ENCODE measurements at regions not wholly inside any gene's neighbourhood (a gene's known extent, or its start where the extent isn't known, plus 50 kb on each side); places are given as distances from the start of the nearest gene placed in this dataset.

DNA sequence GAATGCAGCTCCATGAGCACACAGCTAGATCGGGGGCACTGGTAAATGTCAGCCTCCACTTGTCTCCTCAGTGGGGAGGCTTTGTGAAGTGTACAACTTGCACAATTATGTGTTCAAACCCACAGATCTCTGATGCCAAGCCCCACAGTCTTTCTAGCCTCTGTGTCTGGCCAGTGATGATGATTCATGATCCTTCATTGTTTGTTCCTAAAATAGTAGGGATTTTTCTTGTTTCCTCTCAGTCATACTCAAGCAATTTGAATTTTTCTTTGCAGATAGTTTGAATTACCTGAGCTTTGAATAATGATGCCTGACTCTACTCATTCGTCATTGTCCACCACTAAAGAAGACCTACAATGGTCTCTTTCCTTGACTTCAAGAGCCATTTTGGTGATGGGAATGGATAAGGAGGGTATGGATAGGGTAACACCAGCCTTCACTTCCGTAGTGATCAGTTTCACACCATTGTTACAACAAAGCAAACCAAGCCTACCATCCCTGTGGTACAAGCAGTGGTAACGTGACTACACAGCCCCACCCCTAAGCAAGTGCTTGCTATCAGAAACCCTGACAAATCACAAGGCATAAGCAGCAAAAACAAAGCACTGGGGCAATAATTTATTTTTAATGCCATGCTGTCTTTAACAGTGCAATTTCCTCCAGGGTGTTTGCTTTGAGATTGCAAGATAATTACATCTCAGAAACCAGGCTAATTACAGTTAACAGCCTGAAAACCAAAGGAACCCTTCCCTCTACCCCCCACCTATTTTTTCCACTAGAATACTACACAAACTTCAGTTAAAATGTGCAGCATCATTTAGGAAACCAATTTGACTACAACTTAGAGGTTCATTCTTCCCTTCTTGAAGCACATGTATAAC lies 114.1 kb upstream of the PPP2R3A start:
- intact Hi-C loops (cut with DNase I, micrococcal nuclease), result no loop called here
- TF ChIP-seq, protein P1, sequence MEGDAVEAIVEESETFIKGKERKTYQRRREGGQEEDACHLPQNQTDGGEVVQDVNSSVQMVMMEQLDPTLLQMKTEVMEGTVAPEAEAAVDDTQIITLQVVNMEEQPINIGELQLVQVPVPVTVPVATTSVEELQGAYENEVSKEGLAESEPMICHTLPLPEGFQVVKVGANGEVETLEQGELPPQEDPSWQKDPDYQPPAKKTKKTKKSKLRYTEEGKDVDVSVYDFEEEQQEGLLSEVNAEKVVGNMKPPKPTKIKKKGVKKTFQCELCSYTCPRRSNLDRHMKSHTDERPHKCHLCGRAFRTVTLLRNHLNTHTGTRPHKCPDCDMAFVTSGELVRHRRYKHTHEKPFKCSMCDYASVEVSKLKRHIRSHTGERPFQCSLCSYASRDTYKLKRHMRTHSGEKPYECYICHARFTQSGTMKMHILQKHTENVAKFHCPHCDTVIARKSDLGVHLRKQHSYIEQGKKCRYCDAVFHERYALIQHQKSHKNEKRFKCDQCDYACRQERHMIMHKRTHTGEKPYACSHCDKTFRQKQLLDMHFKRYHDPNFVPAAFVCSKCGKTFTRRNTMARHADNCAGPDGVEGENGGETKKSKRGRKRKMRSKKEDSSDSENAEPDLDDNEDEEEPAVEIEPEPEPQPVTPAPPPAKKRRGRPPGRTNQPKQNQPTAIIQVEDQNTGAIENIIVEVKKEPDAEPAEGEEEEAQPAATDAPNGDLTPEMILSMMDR (IDR thresholded peaks at IDR 0.05), result no peak
- no peaks in the 10 kb centered on the region for H3K4me1 ChIP-seq (ENCODE audit: low read depth)
- no peak overlapping the region for H3K4me3 ChIP-seq
- DNase-seq (no peak), ATAC-seq (no peak)
- H3K36me3 ChIP-seq (ENCODE audit: low read depth), result no peaks in the 10 kb centered on the region
- H3K9me3 ChIP-seq, result no peaks in the 10 kb centered on the region

DNA sequence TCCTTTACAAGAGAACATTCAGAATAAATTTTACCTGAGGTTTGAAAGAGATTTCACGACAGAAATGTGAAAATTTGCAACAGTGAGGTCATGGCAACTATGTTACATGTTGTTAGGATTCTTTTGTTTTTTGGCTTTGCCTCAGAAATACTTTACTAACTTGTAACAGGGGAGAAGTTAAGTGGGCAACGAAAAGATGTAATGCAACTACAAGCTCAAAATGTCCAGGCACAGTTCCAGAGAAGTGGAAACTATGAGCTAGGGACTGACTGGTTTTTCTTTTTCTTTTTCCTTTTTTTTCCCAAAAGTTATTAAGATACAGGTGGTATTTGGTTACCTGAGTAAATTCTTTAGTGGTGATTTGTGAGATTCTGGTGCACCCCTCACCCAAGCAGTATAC lies 111.5 kb upstream of the PPP2R3A start:
- TF ChIP-seq, protein P1 (IDR thresholded peaks at IDR 0.05), result no peak
- H3K9me3 ChIP-seq, result no peaks in the 10 kb centered on the region
- ATAC-seq, result no peak
- intact Hi-C loops (cut with DNase I, micrococcal nuclease), result no loop called here
- no peaks in the 10 kb centered on the region for H3K36me3 ChIP-seq (ENCODE audit: low read depth)
- DNase-seq, result no peak
- no peak overlapping the region for H3K4me3 ChIP-seq
- no peaks in the 10 kb centered on the region for H3K4me1 ChIP-seq (ENCODE audit: low read depth)

DNA sequence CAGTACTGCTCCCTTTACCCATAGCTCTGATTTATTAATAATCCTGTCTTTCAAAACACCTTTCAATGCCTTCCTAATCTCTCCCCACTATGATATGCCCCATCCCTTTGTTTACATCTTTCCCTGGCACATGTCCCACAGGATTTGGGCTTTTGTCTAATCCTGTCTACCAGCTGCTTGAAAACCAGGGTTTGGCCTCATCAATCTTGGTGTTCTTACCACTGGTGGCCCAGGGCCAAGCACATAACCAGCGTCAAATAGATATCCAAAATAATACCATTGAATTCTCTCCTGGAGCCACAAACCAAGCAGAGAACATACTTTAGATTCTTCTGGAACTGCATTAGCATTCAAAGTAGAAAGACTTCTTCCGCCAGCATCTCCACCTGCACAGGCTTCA lies 104.8 kb upstream of the PPP2R3A start:
- intact Hi-C loops (cut with DNase I, micrococcal nuclease), result no loop called here
- Histone ChIP-seq H3K4me1 (ENCODE audit: low read depth) (no peaks in the 10 kb centered on the region), H3K4me3 (no peak overlapping the region), H3K9me3 (no peaks in the 10 kb centered on the region), H3K36me3 (ENCODE audit: low read depth) (no peaks in the 10 kb centered on the region)
- TF ChIP-seq, protein P1 (IDR thresholded peaks at IDR 0.05), result no peak
- no peak for DNase-seq
- ATAC-seq, result no peak

DNA sequence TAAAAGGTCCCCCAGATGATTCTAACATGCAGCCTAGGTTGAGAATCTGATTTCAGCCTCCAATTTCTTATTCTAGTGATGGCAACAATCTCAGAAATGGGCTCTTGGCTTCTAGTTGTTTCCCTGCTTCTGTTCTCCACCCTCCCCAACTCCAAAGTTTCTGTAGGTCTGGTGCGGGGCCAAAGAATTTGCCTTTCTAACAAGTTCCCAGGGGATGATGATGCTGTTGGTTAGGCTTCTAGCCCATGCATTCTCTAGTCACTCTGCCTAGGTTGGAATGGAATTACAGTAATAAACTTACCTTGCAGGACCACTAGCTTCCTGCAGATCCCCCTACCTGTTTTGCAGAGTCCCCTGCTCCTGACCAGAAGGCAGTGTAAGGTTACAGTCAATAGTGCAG lies 103.2 kb upstream of the PPP2R3A start:
- TF ChIP-seq, protein P1 (IDR thresholded peaks at IDR 0.05), result no peak
- no peak for ATAC-seq

DNA sequence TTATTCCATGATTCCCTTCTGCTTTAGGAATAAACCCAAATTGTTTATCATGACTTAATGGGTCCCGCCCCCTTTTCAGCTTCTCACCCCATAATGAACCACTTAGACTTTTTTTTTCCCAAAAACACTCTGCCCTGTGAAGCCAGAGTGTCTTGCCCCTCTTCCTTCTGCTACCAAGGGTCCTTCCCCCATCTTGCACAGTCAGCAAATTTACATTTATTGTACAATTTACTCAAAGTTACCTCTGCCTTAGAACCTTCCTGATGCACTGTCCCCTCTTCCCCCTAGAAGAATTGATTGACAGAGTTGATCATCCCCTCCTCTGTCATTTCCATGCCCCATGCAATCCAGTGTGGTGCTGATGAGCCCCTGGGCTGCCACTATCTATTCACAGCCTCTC lies 101.5 kb upstream of the PPP2R3A start:
- no peaks in the 10 kb centered on the region for H3K9me3 ChIP-seq
- no peak for DNase-seq
- intact Hi-C loops (cut with DNase I, micrococcal nuclease), result no loop called here

More for the DNA sequence above, 103.2 kb upstream of the PPP2R3A start:
- H3K36me3 ChIP-seq (ENCODE audit: low read depth), result no peaks in the 10 kb centered on the region
- intact Hi-C loops (cut with DNase I, micrococcal nuclease), result no loop called here
- H3K4me3 ChIP-seq, result no peak overlapping the region
- H3K4me1 ChIP-seq (ENCODE audit: low read depth), result no peaks in the 10 kb centered on the region
- no peak for DNase-seq
- H3K9me3 ChIP-seq, result no peaks in the 10 kb centered on the region

More for the DNA sequence above, 101.5 kb upstream of the PPP2R3A start:
- TF ChIP-seq, protein P1 (IDR thresholded peaks at IDR 0.05), result no peak
- no peak overlapping the region for H3K4me3 ChIP-seq
- H3K36me3 ChIP-seq (ENCODE audit: low read depth), result no peaks in the 10 kb centered on the region
- ATAC-seq, result no peak
- no peaks in the 10 kb centered on the region for H3K4me1 ChIP-seq (ENCODE audit: low read depth)

Measured in mucosa of descending colon (tissue), 3 donors.